Esophagus mucosa (tissue), 1 donor: ENCODE measurements at regions not wholly inside any gene's neighbourhood (a gene's known extent, or its start where the extent isn't known, plus 50 kb on each side); places are given as distances from the start of the nearest gene placed in this dataset.
"Not testable (repeated sequence)": the region's sequence is repeated elsewhere in the genome, so short reads cannot be mapped to it uniquely, and the experiment has no call there.

Experiments
- ATAC-seq: fragments of 200-7000 bp; cut with Tn5 transposase; one replicate; pipeline ENCODE4 v1.9.1; 2020
- donor health status: DM: yes; HTN: yes; CAD: no.

DNA sequence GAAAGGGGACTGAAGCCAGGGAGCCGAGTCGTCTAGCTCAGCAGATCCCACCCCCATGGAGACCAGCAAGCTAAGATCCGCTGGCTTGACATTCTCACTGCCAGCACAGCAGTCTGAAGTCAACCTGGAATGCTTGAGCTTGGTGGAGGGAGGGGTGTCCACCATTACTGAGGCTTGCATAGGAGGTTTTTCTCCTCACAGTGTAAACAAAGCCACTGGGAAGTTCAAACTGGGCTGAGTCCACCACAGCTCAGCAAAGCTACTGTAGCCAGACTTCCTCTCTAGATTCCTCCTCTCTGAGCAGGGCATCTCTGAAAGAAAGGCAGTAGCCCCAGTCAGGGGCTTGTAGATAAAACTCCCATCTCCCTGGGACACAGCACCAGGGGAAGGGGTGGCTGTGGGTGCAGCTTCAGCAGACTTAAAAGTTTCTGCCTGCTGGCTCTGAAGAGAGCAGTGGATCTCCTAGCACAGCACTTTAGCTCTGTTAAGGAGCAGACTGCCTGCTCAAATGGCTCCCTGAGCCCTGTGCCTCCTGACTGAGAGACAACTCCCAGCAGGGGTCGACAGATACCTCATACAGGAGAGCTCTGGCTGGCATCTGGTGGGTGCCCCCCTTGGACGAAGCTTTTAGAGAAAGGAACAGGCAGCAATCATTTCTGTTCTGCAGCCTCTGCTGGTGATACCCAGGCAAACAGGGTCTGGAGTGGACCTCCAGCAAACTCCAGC lies 942.0 kb upstream of the ROBO1 start:
- not testable (repeated sequence) for ATAC-seq

GRCh38 chr3:80705290-80705689 lies 937.5 kb upstream of the ROBO1 start:
- ATAC-seq, result no peak

DNA sequence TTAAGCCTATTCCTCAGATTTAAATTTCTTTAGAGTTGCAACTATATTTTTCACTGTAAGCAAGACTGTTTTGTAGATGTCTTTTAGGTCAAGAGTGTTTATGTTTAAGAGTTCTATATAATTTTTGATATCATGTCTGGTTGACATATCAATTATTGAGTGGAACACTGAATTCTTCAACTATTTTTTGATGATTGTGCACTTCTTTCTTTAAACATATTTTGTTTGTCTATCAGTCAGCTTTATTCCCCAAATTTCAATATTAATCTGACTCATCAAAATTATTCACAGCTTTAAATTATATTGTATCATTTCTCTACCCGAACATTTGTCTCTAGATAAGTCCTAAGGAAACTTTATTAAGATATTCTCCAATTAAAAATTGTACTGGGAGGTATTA lies 933.6 kb upstream of the ROBO1 start:
- ATAC-seq, result no peak

DNA sequence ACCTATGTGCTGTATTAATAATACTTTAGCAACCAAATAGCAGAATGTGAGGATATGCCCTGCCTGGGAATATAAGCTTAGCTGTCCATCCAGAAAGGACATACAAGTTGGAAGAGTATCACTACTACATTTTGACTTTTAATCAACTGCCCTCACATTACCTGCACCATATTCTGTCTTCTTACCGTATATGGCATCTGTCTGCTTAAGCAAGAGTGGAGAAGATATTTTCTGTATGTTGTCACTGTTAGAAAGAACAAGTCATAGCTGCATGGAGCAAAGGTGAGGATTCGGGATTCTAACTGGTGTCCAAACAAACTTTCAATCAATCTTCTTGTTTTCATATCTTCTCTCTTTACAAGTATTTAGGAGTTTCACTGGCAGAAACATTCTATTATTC lies 929.5 kb upstream of the ROBO1 start:
- ATAC-seq, result no peak

- ATAC-seq, result peak; percentile 98
These were observed 928.5 kb upstream of the ROBO1 start for GRCh38 chr3:80696280-80696679.

GRCh38 chr3:80688814-80689213 lies 921.0 kb upstream of the ROBO1 start:
- ATAC-seq, result no peak

DNA sequence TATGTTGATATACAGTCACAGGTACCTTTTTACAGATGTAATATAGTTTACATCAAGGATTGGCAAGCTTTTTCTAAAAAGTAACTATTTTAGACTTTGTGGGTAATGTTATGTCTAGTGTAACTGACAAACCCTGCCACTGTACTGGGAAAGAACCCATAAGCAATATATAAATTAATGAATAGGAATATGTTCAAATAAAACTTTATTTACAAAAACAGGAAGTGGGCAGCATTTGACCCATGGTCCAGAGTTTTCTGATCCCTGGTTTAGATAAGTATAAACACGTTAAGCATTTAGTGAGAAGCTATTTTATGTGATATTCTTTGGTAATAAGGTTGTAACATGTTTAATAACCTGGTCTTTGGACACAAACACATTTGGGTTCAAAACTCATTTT lies 915.2 kb upstream of the ROBO1 start:
- ATAC-seq, result no peak

GRCh38 chr3:80682235-80682634 lies 914.4 kb upstream of the ROBO1 start:
- no peak for ATAC-seq

DNA sequence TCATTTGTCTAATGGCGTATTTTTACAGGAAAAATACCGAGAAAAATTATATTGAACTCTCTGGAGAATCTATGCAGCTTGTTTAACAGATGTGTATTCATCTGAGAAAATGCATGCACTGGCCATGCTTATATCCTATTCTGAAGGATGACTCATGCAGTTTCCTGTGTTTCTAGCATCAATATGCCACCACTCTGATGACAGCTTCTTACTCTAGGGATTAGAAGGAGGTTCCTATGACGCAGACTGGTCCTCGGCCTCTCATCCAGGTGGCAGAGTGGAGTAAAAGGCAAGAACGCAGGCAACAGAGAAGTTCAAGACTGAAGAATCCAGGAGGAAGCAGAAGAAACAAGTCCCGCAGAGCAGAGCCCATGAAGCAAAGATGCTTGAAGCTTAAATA lies 910.0 kb upstream of the ROBO1 start:
- ATAC-seq, result no peak

DNA sequence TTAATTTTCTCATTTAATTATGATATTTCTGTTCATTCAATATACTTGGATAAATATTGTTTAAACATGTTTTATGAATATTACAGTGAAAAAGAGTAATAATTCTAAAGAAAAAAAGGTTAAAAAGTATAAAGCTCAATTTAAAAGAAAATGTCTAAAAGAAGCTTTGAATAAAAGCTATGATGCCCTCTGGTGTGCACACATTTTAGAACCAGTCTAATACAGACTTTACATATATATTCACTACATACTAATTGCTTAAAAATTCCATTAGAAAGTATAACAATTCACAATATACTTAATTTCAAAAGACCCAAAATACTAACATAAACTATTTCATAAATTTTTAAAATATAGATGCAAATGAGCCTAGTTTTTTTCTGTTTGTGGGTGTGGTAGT lies 909.1 kb upstream of the ROBO1 start:
- ATAC-seq, result no peak

DNA sequence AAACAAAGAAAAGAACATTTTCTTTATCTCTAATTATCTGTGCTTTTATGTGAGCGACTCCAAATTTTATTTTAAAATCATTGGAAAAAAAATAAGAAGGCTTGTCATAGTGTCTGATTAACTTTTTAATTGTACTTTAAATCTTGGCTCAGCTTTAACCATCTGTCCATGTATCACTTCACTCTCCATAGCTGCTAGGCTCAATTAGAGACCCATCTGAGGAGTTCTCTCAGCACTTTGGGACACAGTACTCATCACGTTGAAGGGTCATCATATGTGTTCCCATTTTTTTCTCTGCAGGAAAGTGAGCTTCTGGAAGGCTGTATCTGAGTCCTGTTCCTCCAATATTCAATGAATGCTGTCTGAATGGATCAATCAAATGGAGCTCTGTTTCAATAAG lies 908.5 kb upstream of the ROBO1 start:
- no peak for ATAC-seq

GRCh38 chr3:80675790-80676189 lies 908.0 kb upstream of the ROBO1 start:
- no peak for ATAC-seq

DNA sequence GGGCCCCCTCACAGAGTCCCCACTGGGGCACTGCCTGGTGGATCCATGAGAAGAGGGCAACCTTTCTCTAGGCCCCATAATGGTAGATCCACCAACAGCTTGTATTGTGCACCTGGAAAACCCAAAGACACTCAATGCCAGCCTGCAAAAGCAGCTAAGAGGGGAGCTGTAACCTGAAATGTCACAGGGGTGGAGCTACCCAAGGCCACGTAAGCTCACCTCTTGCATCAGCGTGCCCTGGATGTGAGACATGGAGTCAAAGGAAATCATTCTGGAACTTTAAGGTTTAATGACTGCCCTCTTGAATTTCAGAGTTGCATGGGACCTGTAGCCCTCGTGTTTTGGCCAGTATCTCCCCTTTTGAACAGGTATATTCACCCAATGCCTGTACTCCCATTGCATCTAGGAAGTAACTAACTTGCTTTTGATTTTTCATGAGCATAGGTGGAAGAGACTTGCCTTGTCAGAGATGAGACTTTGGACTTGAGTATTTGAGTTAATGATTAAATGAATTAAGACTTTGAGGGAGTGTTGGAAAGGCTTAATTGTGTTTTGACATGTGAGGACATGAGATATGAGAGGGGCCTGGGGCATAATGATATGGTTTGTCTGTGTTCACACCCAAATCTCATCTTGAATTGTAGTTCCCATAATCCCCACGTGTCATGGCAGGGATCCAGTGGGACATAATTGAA lies 900.9 kb upstream of the ROBO1 start:
- ATAC-seq, result no peak

GRCh38 chr3:80668100-80668499 lies 900.3 kb upstream of the ROBO1 start:
- no peak for ATAC-seq

- ATAC-seq, result no peak
These were observed 895.6 kb upstream of the ROBO1 start for GRCh38 chr3:80663426-80663825.

- ATAC-seq, result no peak
These were observed 887.4 kb upstream of the ROBO1 start for GRCh38 chr3:80655216-80655615.

- ATAC-seq, result no peak
These were observed 881.4 kb upstream of the ROBO1 start for GRCh38 chr3:80649170-80649569.

DNA sequence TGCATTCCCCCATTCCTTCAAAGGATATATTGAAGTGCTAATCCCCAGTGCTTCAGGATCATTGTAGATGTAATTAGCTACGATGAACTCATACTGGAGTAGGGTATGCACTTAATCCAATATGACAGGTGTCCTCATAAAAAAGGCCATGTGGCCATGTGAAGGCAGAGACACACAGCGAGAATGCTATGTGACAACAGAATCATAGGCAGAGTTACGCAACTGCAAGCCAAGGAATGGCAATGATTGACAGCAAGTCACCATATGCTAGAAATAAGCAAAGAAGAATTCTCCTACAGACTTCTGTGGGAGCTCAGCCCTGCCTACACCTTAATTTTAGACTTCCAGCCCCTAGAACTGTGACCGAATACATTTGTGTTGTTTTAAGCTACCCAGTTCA lies 875.6 kb upstream of the ROBO1 start:
- no peak for ATAC-seq

DNA sequence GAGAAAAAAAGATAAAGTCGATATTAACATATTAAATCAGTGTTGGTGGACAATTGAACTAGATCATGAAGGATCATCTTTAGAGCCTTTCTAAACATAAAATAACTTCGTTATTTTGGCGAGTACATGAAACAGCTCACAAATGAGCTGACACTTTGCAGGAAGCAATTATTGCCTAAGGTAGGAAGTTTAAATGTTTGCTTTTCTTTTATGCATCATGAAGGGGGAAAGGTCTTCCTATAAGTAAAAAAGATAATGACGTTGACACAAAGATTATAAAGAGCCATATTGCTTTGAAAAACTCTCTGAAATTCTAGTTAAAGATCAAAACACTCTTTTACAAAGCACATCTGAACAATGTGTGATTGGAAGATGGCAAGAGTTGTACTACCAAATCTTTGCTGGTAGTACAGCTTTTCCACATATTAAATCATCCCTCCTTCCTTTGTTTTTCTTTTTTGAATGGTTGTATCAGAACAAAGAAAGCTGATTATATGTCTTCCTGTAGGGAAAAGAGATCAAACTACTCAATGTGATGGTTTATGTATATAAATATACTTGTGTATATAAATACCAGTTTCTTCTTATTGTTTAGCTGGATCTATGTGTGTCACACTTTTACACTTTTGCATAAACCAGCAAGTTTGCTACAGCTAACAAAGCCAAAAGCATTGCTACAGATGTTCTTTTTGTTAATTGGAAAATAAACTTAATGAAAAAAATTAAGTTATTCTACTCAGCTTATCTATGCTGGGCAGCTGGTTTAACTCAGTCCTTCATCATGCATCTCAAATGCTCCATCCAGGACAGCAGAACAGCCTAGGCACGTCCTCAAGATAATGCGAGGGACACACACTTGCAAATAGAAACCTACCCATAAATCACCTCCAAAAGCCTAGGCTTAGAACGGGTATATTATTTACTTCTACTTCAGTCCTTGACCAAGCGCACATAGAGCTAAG lies 850.8 kb upstream of the ROBO1 start:
- no peak for ATAC-seq

GRCh38 chr3:80612366-80612765 lies 844.6 kb upstream of the ROBO1 start:
- no peak for ATAC-seq

GRCh38 chr3:80608072-80608471 lies 840.3 kb upstream of the ROBO1 start:
- not testable (repeated sequence) for ATAC-seq

- no peak for ATAC-seq
These were observed 838.3 kb upstream of the ROBO1 start for GRCh38 chr3:80606073-80606472.

DNA sequence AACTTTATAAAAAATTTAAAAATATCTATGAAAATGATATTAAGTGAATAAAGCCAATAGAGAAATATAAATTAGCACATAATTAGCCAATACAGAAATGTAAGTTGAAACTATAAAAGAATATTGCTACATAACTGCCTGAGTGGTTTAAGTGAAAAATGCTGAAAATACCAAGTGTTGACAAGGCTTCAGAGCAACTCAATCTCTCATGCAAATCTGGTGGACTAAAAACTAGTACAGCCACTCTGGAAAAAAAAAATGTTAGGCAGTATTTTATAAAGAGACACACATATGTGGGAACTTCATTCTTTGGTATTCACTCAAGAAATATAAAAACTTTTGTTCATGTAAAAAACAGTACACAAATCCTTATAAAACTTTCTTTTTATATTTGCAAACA lies 833.7 kb upstream of the ROBO1 start:
- no peak for ATAC-seq
